Thyroid gland (tissue), 4 donors: ENCODE measurements at regions not wholly inside any gene's neighbourhood (a gene's known extent, or its start where the extent isn't known, plus 50 kb on each side); places are given as distances from the start of the nearest gene placed in this dataset.
"Not testable (repeated sequence)": the region's sequence is repeated elsewhere in the genome, so short reads cannot be mapped to it uniquely, and the experiment has no call there.

Experiments
- DNase-seq, 2 donors: peaks; one replicate each; pipeline ENCODE4 v3.0.0-alpha.2; 2019
- H3K27ac ChIP-seq, 3 donors: fragments of 200-600 bp; sonication (generic); 1 replicate in 2 of 3; 2 replicates in 1 of 3; pipeline ENCODE4 v1.5.1; 2016 to 2019; ENCODE audit warnings: mild to moderate bottlenecking in 1 of 3, moderate library complexity in 1 of 3
- H3K27me3 ChIP-seq: fragments of 200-600 bp; sonication (generic); one replicate; pipeline ENCODE4 v1.5.1; 2019
- H3K36me3 ChIP-seq, 2 donors: fragments of 200-600 bp; sonication (generic); one replicate each; pipeline ENCODE4 v1.5.1; 2016 to 2019
- H3K4me1 ChIP-seq, 2 donors: fragments of 200-600 bp; sonication (generic); one replicate each; pipeline ENCODE4 v1.5.1; 2017 to 2019
- H3K4me3 ChIP-seq, 3 donors: fragments of 200-600 bp; sonication (generic); replicated peaks in 1 of 3; 1 replicate in 2 of 3; 2 replicates in 1 of 3; pipeline ENCODE4 v1.5.1; 2016; ENCODE audit warnings: mild to moderate bottlenecking in 1 of 3
- H3K9me3 ChIP-seq: fragments of 200-600 bp; sonication (generic); one replicate; pipeline ENCODE4 v1.5.1; 2017
- CTCF ChIP-seq, 6 experiments: fragments of 200-600 bp in 3 of 6; fragments of 450-650 bp in 3 of 6; sonication (generic) in 3 of 6; IDR thresholded peaks; one replicate each; pipeline ENCODE4 v1.5.1; 2016 to 2019; ENCODE audit warnings: antibody characterized with exemption in 6 of 6, mild to moderate bottlenecking in 2 of 6, inconsistent platforms in 1 of 6, moderate library complexity in 1 of 6
- POLR2A ChIP-seq, 2 donors: fragments of 450-650 bp; IDR thresholded peaks; one replicate each; pipeline ENCODE4 v1.6.1; 2017; ENCODE audit warnings: antibody characterized with exemption in 2 of 2, mild to moderate bottlenecking in 2 of 2, moderate library complexity in 1 of 2
- WGBS, 2 donors: methylation state at CpG; one replicate each; pipeline ENCODE4 v1.1.5; 2017; 5-methylcytosine and 5-hydroxymethylcytosine counted together
- intact Hi-C: fragments of 100-400 bp; cut with DNase I; formaldehyde crosslinking; loops from one replicate; pipeline ENCODE4 v1.15.1; 2023

DNA sequence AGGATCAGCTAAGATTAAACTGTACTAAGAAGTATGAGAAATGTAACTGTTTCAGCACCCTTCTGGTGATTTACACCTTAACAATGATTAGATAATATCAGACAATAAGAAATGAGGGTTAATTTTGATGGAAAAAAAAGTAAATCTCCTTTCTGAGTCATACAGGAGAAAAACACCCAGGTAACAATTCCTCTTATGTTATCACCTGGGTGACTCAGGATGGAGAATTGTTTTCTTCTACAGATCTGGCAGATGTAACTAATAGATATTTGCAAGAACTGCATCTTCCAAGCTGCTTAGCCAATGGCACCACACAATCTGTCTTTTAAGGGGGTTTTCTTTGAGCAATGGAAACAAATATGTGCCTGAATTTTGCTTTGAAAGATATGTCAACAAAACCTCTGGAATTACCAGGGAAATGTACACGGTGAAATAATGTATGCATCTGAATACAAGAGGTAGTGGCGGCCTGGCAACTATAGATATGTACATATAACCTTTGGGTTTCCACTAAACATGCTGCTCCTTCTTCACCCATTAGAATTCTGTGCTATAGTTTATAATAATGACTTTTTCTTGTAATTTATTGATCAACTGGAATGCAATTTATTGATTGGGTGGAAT is 407.9 kb downstream of the CPS1 start:
- H3K4me1 ChIP-seq: no peaks in the 10 kb centered on the region
- H3K27me3 ChIP-seq: no peaks in the 10 kb centered on the region
- intact Hi-C loops: no loop called here
- no peaks in the 10 kb centered on the region for H3K36me3 ChIP-seq
- TF ChIP-seq CTCF (IDR thresholded peaks at IDR 0.05): no peak
- no peak for TF ChIP-seq POLR2A (IDR thresholded peaks at IDR 0.05)
- no peak for DNase-seq
- 92 to 93% methylated on average over 2 of the region's 2 CpGs for WGBS, 2 donors
- no peak overlapping the region for H3K4me3 ChIP-seq
- H3K9me3 ChIP-seq: no peaks in the 10 kb centered on the region
- no peak overlapping the region for H3K27ac ChIP-seq

- WGBS, 2 donors: 78 to 81% methylated on average over 3 of the region's 3 CpGs
- Histone ChIP-seq H3K4me3 (no peak overlapping the region), H3K9me3 (no peaks in the 10 kb centered on the region), H3K36me3 (no peaks in the 10 kb centered on the region), H3K27me3 (no peaks in the 10 kb centered on the region), H3K4me1 (no peaks in the 10 kb centered on the region), H3K27ac (no peak overlapping the region)
- intact Hi-C loops: no loop called here
- no peak for DNase-seq
- TF ChIP-seq POLR2A (IDR thresholded peaks at IDR 0.05) (no peak), CTCF (IDR thresholded peaks at IDR 0.05) (no peak)
Observed at GRCh38 chr2:210965472-210965871, 409.1 kb downstream of the CPS1 start.

DNA sequence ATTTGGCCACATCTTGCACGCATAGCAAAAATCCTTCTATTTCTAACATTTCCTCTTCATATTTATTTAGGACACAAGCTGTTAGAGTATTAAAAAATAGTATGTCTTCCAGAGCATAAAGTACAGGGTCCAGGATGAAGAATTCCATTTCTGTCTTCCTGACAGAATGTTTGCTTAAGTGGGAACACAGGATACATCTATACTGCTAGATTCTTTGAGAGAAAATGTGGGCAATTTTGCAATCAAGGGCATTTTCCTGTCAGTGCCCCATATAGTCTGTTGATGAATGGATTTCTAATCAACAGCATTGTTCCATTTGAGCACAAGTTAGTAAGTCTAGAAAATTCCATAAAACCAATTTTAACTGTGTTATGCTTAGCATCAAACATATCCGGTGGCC is 409.9 kb downstream of the CPS1 start:
- H3K27me3 ChIP-seq: no peaks in the 10 kb centered on the region
- no peaks in the 10 kb centered on the region for H3K9me3 ChIP-seq
- H3K27ac ChIP-seq: no peak overlapping the region
- no peak overlapping the region for H3K4me3 ChIP-seq
- DNase-seq: no peak
- H3K4me1 ChIP-seq: no peaks in the 10 kb centered on the region
- intact Hi-C loops: no loop called here
- no peaks in the 10 kb centered on the region for H3K36me3 ChIP-seq
- TF ChIP-seq CTCF (IDR thresholded peaks at IDR 0.05) (no peak), POLR2A (IDR thresholded peaks at IDR 0.05) (no peak)
- WGBS, 2 donors: 89 to 90% methylated on average over 2 of the region's 2 CpGs

DNA sequence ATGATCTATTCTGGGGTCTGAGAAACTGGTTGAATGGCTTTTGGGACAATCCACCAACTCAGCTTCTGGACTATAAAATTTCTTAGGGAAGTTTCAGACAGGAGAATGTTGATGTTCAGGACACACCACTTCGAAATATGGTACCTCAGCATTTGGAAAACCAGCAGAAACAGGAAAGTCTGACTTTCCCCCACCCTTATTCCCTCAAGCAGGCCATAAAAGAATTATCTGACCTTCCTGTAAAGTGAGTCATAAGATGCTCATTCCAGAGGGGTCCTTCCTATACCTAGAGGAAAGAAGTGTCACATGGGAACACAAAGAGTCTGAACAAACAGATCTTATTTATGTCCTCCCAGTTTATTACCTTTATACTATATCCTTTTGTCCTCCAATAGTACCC is 415.0 kb downstream of the CPS1 start:
- H3K27ac ChIP-seq: no peak overlapping the region
- WGBS, 2 donors: 92 to 100% methylated on average over 1 of the region's 1 CpG
- no peaks in the 10 kb centered on the region for H3K4me1 ChIP-seq
- TF ChIP-seq POLR2A (IDR thresholded peaks at IDR 0.05) (no peak), CTCF (IDR thresholded peaks at IDR 0.05) (no peak)
- DNase-seq: no peak
- intact Hi-C loops: no loop called here
- H3K27me3 ChIP-seq: no peaks in the 10 kb centered on the region
- H3K9me3 ChIP-seq: no peaks in the 10 kb centered on the region
- H3K4me3 ChIP-seq: no peak overlapping the region
- H3K36me3 ChIP-seq: no peaks in the 10 kb centered on the region

- H3K36me3 ChIP-seq, H3K4me3 ChIP-seq, intact Hi-C loops, DNase-seq, H3K27me3 ChIP-seq, H3K4me1 ChIP-seq, H3K9me3 ChIP-seq, H3K27ac ChIP-seq: not testable (repeated sequence)
- WGBS, 2 donors: 70 to 77% methylated on average over 5 of the region's 5 CpGs
Observed at GRCh38 chr2:210986806-210987205, 430.4 kb downstream of the CPS1 start.

DNA sequence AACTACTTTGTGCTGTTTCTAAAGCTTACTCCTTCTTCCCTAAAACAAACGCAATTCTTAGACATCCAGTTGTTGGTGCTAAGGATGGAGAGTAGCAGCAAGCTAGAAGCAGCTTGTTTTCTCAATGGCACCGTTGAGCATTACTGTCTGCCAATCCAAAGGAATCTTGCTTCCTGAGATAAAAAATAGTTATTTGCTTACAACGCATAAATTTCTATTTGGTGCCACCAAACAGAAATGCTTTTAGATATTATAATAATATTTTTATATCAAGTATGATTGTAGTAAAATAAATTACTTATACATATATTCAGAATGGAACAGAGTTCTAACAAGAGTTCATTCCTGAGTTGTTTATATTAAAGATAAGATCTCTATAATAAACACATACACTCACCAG is 434.7 kb downstream of the CPS1 start:
- H3K9me3 ChIP-seq: no peaks in the 10 kb centered on the region
- H3K27ac ChIP-seq: no peak overlapping the region
- no peaks in the 10 kb centered on the region for H3K36me3 ChIP-seq
- H3K27me3 ChIP-seq: no peaks in the 10 kb centered on the region
- 32 to 59% methylated on average over 3 of the region's 3 CpGs for WGBS, 2 donors
- no peak for DNase-seq
- TF ChIP-seq POLR2A (IDR thresholded peaks at IDR 0.05) (no peak), CTCF (IDR thresholded peaks at IDR 0.05) (no peak)
- H3K4me1 ChIP-seq: no peaks in the 10 kb centered on the region
- intact Hi-C loops: no loop called here
- no peak overlapping the region for H3K4me3 ChIP-seq
